Neural progenitor cell (in vitro differentiated cells): ENCODE measurements at regions not wholly inside any gene's neighbourhood (a gene's known extent, or its start where the extent isn't known, plus 50 kb on each side); places are given as distances from the start of the nearest gene placed in this dataset.

ENCODE experiments used
- EZH2 ChIP-seq: fragments of 200-600 bp; sonication (generic); IDR thresholded peaks from 2 replicates; pipeline ENCODE4 v1.6.1; 2017; ENCODE audit warnings: antibody characterized with exemption, mild to moderate bottlenecking, moderate library complexity
- EZH2phosphoT487 ChIP-seq: fragments of 200-600 bp; sonication (generic); IDR thresholded peaks from 2 replicates; pipeline ENCODE4 v1.6.1; 2017; ENCODE audit warnings: antibody characterized with exemption
- TF ChIP-seq, protein P1 (sequence below): fragments of 200-600 bp; sonication (generic); IDR thresholded peaks from 2 replicates; pipeline ENCODE4 v1.5.1; 2017; ENCODE audit warnings: antibody characterized with exemption, mild to moderate bottlenecking

- TF ChIP-seq EZH2phosphoT487: no peak
- TF ChIP-seq EZH2: no peak
- TF ChIP-seq, protein P1, sequence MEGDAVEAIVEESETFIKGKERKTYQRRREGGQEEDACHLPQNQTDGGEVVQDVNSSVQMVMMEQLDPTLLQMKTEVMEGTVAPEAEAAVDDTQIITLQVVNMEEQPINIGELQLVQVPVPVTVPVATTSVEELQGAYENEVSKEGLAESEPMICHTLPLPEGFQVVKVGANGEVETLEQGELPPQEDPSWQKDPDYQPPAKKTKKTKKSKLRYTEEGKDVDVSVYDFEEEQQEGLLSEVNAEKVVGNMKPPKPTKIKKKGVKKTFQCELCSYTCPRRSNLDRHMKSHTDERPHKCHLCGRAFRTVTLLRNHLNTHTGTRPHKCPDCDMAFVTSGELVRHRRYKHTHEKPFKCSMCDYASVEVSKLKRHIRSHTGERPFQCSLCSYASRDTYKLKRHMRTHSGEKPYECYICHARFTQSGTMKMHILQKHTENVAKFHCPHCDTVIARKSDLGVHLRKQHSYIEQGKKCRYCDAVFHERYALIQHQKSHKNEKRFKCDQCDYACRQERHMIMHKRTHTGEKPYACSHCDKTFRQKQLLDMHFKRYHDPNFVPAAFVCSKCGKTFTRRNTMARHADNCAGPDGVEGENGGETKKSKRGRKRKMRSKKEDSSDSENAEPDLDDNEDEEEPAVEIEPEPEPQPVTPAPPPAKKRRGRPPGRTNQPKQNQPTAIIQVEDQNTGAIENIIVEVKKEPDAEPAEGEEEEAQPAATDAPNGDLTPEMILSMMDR: no peak
These were observed 244.6 kb upstream of the NT5C1B start for GRCh38 chr2:18833941-18834340.
